HepG2 (cell line): ENCODE measurements at regions not wholly inside any gene's neighbourhood (a gene's known extent, or its start where the extent isn't known, plus 50 kb on each side); places are given as distances from the start of the nearest gene placed in this dataset.

Experiments
- ATAC-seq: fragments of 200-7000 bp; cut with Tn5 transposase; 3 replicates; pipeline ENCODE4 v1.9.1; 2020; ENCODE audit warnings: mild to moderate bottlenecking, moderate library complexity
- BruUV-seq: library from RNA; stranded (reverse); fragments of 400-500 nt; replicated peaks from 2 replicates; lab custom pipeline; 2021; lab: Mats Ljungman, UMichigan
- CTCF ChIA-PET: fragments of 300-600 bp; formaldehyde crosslinking; extraction: SDS; loops from one replicate; lab custom pipeline; 2021; ENCODE audit warnings: low total read pairs, inconsistent platforms, low intra/inter-chr PET ratio; lab: Yijun Ruan, JAX
- POLR2A ChIA-PET: fragments of 350-600 bp; sonication (Branson Sonifier 250); formaldehyde crosslinking; loops from one replicate; lab custom pipeline; 2020; ENCODE audit warnings: antibody characterized with exemption, inconsistent platforms; lab: Yijun Ruan, JAX
- DNase-seq: peaks from one replicate; pipeline ENCODE4 v3.0.0-alpha.2; 2015; ENCODE audit warnings: low spot score
- FAIRE-seq: peaks from 3 replicates; lab custom pipeline; 2011; peaks lifted over from hg19 to GRCh38; lab: Jason Lieb, UNC
- H2AFZ ChIP-seq: one replicate; pipeline ENCODE4 v1.6.1; 2011; ENCODE audit warnings: low read length, inconsistent platforms
- H3K27ac ChIP-seq: fragments of 300-600 bp; 3 replicates; pipeline ENCODE4 v1.8.0; 2011; ENCODE audit warnings: mixed run types, mild to moderate bottlenecking, mixed read lengths, low read length, inconsistent platforms; ENCODE audit not compliant: insufficient read depth; ENCODE audit errors: extremely low read length
- H3K27me3 ChIP-seq, 2 experiments: fragments of 200-600 bp in 1 of 2; 2 replicates in 1 of 2; 3 replicates in 1 of 2; pipeline versions ENCODE4 v1.6.0 to v1.8.0; 2011; ENCODE audit warnings: low read length in 2 of 2, mild to moderate bottlenecking in 2 of 2, moderate library complexity in 2 of 2, inconsistent platforms in 1 of 2; ENCODE audit not compliant: insufficient read depth in 2 of 2, control insufficient read depth in 1 of 2
- H3K36me3 ChIP-seq, 2 experiments: fragments of 200-600 bp in 1 of 2; replicated peaks in 1 of 2; 2 replicates in 1 of 2; 3 replicates in 1 of 2; pipeline versions ENCODE4 v1.5.1 to v1.8.0; 2011; ENCODE audit warnings: low read length in 2 of 2, inconsistent platforms in 1 of 2; ENCODE audit not compliant: insufficient read depth in 2 of 2, control insufficient read depth in 1 of 2
- H3K4me1 ChIP-seq: 2 replicates; pipeline ENCODE4 v1.5.1; 2012; ENCODE audit warnings: low read length, inconsistent platforms; ENCODE audit not compliant: insufficient read depth
- H3K4me2 ChIP-seq: 2 replicates; pipeline ENCODE4 v1.6.0; 2011; ENCODE audit warnings: low read depth, low read length, inconsistent platforms
- H3K4me3 ChIP-seq, 3 experiments: fragments of 200-600 bp in 1 of 3; sonication (generic), shearing (Covaris generic) in 1 of 3; replicated peaks in 1 of 3; 2 replicates each; pipeline ENCODE4 v1.5.1; 2011 to 2016; ENCODE audit warnings: low read length in 3 of 3, inconsistent platforms in 2 of 3, low read depth in 2 of 3, mild to moderate bottlenecking in 2 of 3, control low read depth in 1 of 3, mixed read lengths in 1 of 3; ENCODE audit not compliant: insufficient read depth in 1 of 3
- H3K79me2 ChIP-seq: one replicate; pipeline ENCODE4 v1.6.1; 2011; ENCODE audit warnings: low read length, inconsistent platforms; ENCODE audit not compliant: insufficient read depth
- H3K9ac ChIP-seq: 2 replicates; pipeline ENCODE4 v1.6.0; 2011; ENCODE audit warnings: mild to moderate bottlenecking, low read depth, low read length, inconsistent platforms; ENCODE audit not compliant: insufficient read depth
- H3K9me3 ChIP-seq: 2 replicates; pipeline ENCODE4 v1.5.1; 2012; ENCODE audit warnings: mild to moderate bottlenecking, low read length
- H4K20me1 ChIP-seq: 2 replicates; pipeline ENCODE4 v1.6.0; 2011; ENCODE audit warnings: inconsistent platforms, mild to moderate bottlenecking, low read length, moderate library complexity; ENCODE audit not compliant: insufficient read depth
- AFF4 ChIP-seq: sonication (generic); formaldehyde crosslinking; IDR thresholded peaks from 2 replicates; pipeline ENCODE4 v1.4.0; 2020; ENCODE audit warnings: missing genetic modification reagents
- AKAP8 ChIP-seq: sonication (generic); formaldehyde crosslinking; IDR thresholded peaks from 2 replicates; pipeline ENCODE4 v1.5.1; 2020; ENCODE audit warnings: mild to moderate bottlenecking, missing genetic modification reagents
- DR1 ChIP-seq: sonication (generic); formaldehyde crosslinking; IDR thresholded peaks from 2 replicates; pipeline ENCODE4 v1.8.0; 2021; ENCODE audit warnings: mild to moderate bottlenecking, missing genetic modification reagents, inconsistent platforms
- HDAC1 ChIP-seq: sonication (generic); formaldehyde crosslinking; IDR thresholded peaks from 2 replicates; pipeline ENCODE4 v1.5.1; 2020; ENCODE audit warnings: mild to moderate bottlenecking, missing genetic modification reagents
- MED13 ChIP-seq: sonication (generic); formaldehyde crosslinking; IDR thresholded peaks from 2 replicates; pipeline ENCODE4 v1.5.0; 2020; ENCODE audit warnings: missing genetic modification reagents
- PHF21A ChIP-seq: sonication (generic); formaldehyde crosslinking; IDR thresholded peaks from 2 replicates; pipeline ENCODE4 v1.5.0; 2020; ENCODE audit warnings: mild to moderate bottlenecking, missing genetic modification reagents
- SRY ChIP-seq: sonication (generic); formaldehyde crosslinking; IDR thresholded peaks from 2 replicates; pipeline ENCODE4 v1.8.0; 2022; ENCODE audit warnings: mild to moderate bottlenecking, missing genetic modification reagents
- ZFP36L2 ChIP-seq: sonication (generic); formaldehyde crosslinking; IDR thresholded peaks from 2 replicates; pipeline ENCODE4 v1.4.0; 2020; ENCODE audit warnings: missing genetic modification reagents
- ZNF124 ChIP-seq: sonication (generic); formaldehyde crosslinking; IDR thresholded peaks from 2 replicates; pipeline ENCODE4 v1.4.0; 2020; ENCODE audit warnings: missing genetic modification reagents
- ZNF234 ChIP-seq: sonication (generic); formaldehyde crosslinking; conservative IDR thresholded peaks from 2 replicates; pipeline ENCODE4 v1.5.1; 2020; ENCODE audit warnings: mild to moderate bottlenecking, missing genetic modification reagents
- ZNF253 ChIP-seq: sonication (generic); formaldehyde crosslinking; IDR thresholded peaks from 2 replicates; pipeline ENCODE4 v1.8.0; 2022; ENCODE audit warnings: mild to moderate bottlenecking, missing genetic modification reagents, borderline replicate concordance
- ZNF335 ChIP-seq: sonication (generic); formaldehyde crosslinking; IDR thresholded peaks from 2 replicates; pipeline ENCODE4 v1.4.0; 2020; ENCODE audit warnings: missing genetic modification reagents
- ZNF382 ChIP-seq: sonication (generic); formaldehyde crosslinking; IDR thresholded peaks from 2 replicates; pipeline ENCODE4 v1.5.0; 2020; ENCODE audit warnings: missing genetic modification reagents, mild to moderate bottlenecking, borderline replicate concordance
- ZNF430 ChIP-seq: sonication (generic); formaldehyde crosslinking; IDR thresholded peaks from 2 replicates; pipeline ENCODE4 v1.9.0; 2021; ENCODE audit warnings: mild to moderate bottlenecking, missing genetic modification reagents
- ZNF431 ChIP-seq: sonication (generic); formaldehyde crosslinking; IDR thresholded peaks from 2 replicates; pipeline ENCODE4 v1.9.0; 2022; ENCODE audit warnings: missing genetic modification reagents, low read depth, mild to moderate bottlenecking, borderline replicate concordance
- ZNF572 ChIP-seq: sonication (generic); formaldehyde crosslinking; IDR thresholded peaks from 2 replicates; pipeline ENCODE4 v1.5.1; 2020; ENCODE audit warnings: mild to moderate bottlenecking, missing genetic modification reagents
- ZNF576 ChIP-seq: sonication (generic); formaldehyde crosslinking; IDR thresholded peaks from 2 replicates; pipeline ENCODE4 v1.4.0; 2020; ENCODE audit warnings: mild to moderate bottlenecking, missing genetic modification reagents
- ZNF615 ChIP-seq: sonication (generic); formaldehyde crosslinking; IDR thresholded peaks from 2 replicates; pipeline ENCODE4 v1.5.0; 2020; ENCODE audit warnings: mild to moderate bottlenecking, missing genetic modification reagents, borderline replicate concordance
- ZNF891 ChIP-seq: sonication (generic); formaldehyde crosslinking; IDR thresholded peaks from 2 replicates; pipeline ENCODE4 v1.5.0; 2020; ENCODE audit warnings: mild to moderate bottlenecking, missing genetic modification reagents
- WGBS: methylation state at CpG from one replicate; pipeline ENCODE4 v1.1.6; 2017; ENCODE audit warnings: low lambda C conversion rate; 5-methylcytosine and 5-hydroxymethylcytosine counted together
- in situ Hi-C: cut with HindIII; loops from 2 replicates; pipeline ENCODE4 v1.10.0; 2017; ENCODE audit warnings: low pct_unique_long_range_greater_than_20kb; ENCODE audit not compliant: extremely low pct_ligation_motif_present
- intact Hi-C: fragments of 100-400 bp; cut with micrococcal nuclease; formaldehyde crosslinking; loops from one replicate; pipeline ENCODE4 v1.10.0; 2022; ENCODE audit not compliant: unreplicated experiment

- TF ChIP-seq ZNF891 (CRISPR knock-in tag) (no peak), HDAC1 (CRISPR knock-in tag) (no peak), SRY (CRISPR knock-in tag) (no peak)
These were observed 699.3 kb downstream of the NR4A2 start (continued) for GRCh38 chr2:155633060-155633839.

- in situ Hi-C loops: no loop called here
- Histone ChIP-seq H3K27ac (no peak overlapping the region), H2AFZ (no peak overlapping the region), H3K4me2 (no peak overlapping the region), H3K9ac (no peak overlapping the region), H3K27me3 (no peaks in the 10 kb centered on the region), H3K36me3 (no peaks in the 10 kb centered on the region), H3K4me1 (no peaks in the 10 kb centered on the region), H3K4me3 (no peak overlapping the region), H3K9me3 (no peaks in the 10 kb centered on the region), H3K79me2 (no peaks in the 10 kb centered on the region), H4K20me1 (no peaks in the 10 kb centered on the region)
- intact Hi-C loops: no loop called here
- DNase-seq (no peak), FAIRE-seq (no peak), ATAC-seq (no peak)
- no TSS peak for BruUV-seq
- WGBS: 24% methylated on average over 5 of the region's 5 CpGs
- ChIA-PET CTCF (no interaction called here), POLR2A (no interaction called here)
- TF ChIP-seq ZNF124 (no peak), ZNF615 (no peak), ZNF430 (no peak), ZNF572 (CRISPR knock-in tag) (no peak), MED13 (CRISPR knock-in tag) (no peak), AFF4 (no peak), ZNF253 (no peak), ZNF382 (CRISPR knock-in tag) (no peak), PHF21A (CRISPR knock-in tag) (no peak), ZNF576 (CRISPR knock-in tag) (no peak), ZNF335 (CRISPR knock-in tag) (no peak), ZFP36L2 (no peak), DR1 (CRISPR knock-in tag) (no peak), ZNF431 (CRISPR knock-in tag) (no peak), ZNF234 (no peak), AKAP8 (CRISPR knock-in tag) (no peak)
These were observed 701.8 kb downstream of the NR4A2 start for GRCh38 chr2:155630760-155631159.
